Lower leg skin (tissue), 3 donors: ENCODE measurements at regions not wholly inside any gene's neighbourhood (a gene's known extent, or its start where the extent isn't known, plus 50 kb on each side); places are given as distances from the start of the nearest gene placed in this dataset.

Experiments
- POLR2A ChIP-seq, 2 donors: fragments of 450-650 bp; IDR thresholded peaks; one replicate each; pipeline ENCODE4 v1.6.1; 2016 to 2017; ENCODE audit warnings: antibody characterized with exemption in 2 of 2, mild to moderate bottlenecking in 1 of 2, moderate library complexity in 1 of 2
- TF ChIP-seq, protein P1 (sequence below), 3 donors: fragments of 450-650 bp; IDR thresholded peaks; one replicate each; pipeline ENCODE4 v1.5.1; 2016; ENCODE audit warnings: antibody characterized with exemption in 3 of 3, mild to moderate bottlenecking in 3 of 3, moderate library complexity in 2 of 3

DNA sequence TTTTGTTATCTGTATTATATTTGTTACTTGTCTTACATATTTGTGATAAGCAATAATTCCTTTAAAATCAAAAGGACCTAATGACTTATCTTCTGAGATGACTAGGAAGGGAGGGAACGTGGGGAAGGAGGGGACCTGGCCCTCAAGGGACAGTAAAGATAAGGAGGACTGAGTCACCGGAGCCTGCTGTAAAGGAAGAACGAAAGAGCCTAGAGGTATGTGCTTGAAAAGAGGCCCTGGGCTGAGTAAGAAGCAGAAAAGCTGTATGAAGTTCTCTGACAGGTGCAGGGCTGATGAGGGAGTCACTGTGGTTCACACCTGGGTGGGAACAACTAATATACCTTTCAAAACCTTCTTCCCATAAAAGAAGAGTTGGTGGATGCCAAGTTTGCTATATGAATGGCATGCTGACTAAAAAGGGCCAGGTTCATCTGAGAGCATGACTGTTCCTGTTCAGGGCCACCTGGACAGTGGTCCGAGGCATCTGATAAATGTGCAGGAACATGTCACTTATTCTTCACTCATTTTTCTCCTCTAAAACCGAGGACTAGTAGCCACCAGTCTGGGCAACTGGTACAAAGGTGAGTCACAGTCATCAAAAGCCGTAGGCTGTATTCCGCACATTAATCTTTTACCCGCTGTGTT lies 111.3 kb downstream of the TNFAIP3 start:
- TF ChIP-seq, protein P1, sequence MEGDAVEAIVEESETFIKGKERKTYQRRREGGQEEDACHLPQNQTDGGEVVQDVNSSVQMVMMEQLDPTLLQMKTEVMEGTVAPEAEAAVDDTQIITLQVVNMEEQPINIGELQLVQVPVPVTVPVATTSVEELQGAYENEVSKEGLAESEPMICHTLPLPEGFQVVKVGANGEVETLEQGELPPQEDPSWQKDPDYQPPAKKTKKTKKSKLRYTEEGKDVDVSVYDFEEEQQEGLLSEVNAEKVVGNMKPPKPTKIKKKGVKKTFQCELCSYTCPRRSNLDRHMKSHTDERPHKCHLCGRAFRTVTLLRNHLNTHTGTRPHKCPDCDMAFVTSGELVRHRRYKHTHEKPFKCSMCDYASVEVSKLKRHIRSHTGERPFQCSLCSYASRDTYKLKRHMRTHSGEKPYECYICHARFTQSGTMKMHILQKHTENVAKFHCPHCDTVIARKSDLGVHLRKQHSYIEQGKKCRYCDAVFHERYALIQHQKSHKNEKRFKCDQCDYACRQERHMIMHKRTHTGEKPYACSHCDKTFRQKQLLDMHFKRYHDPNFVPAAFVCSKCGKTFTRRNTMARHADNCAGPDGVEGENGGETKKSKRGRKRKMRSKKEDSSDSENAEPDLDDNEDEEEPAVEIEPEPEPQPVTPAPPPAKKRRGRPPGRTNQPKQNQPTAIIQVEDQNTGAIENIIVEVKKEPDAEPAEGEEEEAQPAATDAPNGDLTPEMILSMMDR (IDR thresholded peaks at IDR 0.05) = no peak
- no peak for TF ChIP-seq POLR2A (IDR thresholded peaks at IDR 0.05)
